ENCODE measurements at regions not wholly inside any gene's neighbourhood (a gene's known extent, or its start where the extent isn't known, plus 50 kb on each side); places are given as distances from the start of the nearest gene placed in this dataset.

DNA sequence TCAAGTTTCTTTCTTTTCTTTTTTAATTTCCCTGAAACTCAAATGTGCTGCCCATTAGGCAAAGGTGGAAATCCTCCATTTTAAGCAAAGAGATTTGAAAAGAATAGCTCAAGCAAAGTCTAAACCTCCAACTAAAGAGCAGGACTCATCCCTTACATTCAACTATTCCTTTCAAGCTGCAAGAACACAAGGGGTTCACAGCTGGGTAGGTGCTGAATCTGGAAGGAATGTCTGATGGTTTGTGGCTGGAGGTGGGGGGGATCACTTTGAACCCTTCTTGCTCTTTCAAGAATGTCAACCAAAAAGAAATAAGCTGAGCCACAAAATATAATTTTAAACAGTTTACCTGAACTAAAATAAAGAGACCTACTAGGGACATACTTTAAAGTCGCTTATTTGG is 375.7 kb upstream of the CDH10 start:
- Histone ChIP-seq H3K27me3 (ENCODE audit: insufficient read depth) (no peaks in the 10 kb centered on the region), H3K9me2 (no peaks in the 10 kb centered on the region), H3K9me3 (no peaks in the 10 kb centered on the region), H2AFZ (ENCODE audit: low read depth) (no peak overlapping the region), H3K4me1 (ENCODE audit: control insufficient read depth in 1 of 2, insufficient read depth in 2 of 2, low read depth in 1 of 2, low read length in 1 of 2) (no peaks in the 10 kb centered on the region), H3K9ac (no peak overlapping the region), H3K4me3 (ENCODE audit: low read depth in 2 of 2, low read length in 1 of 2) (no peak overlapping the region), H3K36me3 (replicated peaks in 1 of 2; ENCODE audit: control insufficient read depth in 1 of 2, insufficient read depth in 2 of 2, low read length in 1 of 2) (no peaks in the 10 kb centered on the region), H4K20me1 (ENCODE audit: insufficient read depth) (no peaks in the 10 kb centered on the region), H3K4me2 (no peak overlapping the region), H3K79me2 (ENCODE audit: insufficient read depth) (no peaks in the 10 kb centered on the region), H3F3A (replicated peaks; ENCODE audit: insufficient read depth) (no peaks in the 10 kb centered on the region), H3K27ac (ENCODE audit: low read depth in 2 of 2, low read length in 1 of 2) (no peak overlapping the region)
- ChIA-PET POLR2A (no interaction called here), CTCF (no interaction called here)
- no peak for DNase-seq
- TF ChIP-seq RXRA (IDR thresholded peaks at IDR 0.05; ENCODE audit: borderline replicate concordance, low read depth) (no peak), GABPA (IDR thresholded peaks at IDR 0.05; ENCODE audit: low read depth) (no peak), GATA2 (CRISPR knock-in tag; IDR thresholded peaks at IDR 0.05) (no peak), MEF2A (IDR thresholded peaks at IDR 0.05; ENCODE audit: borderline replicate concordance, low read depth) (no peak), EZH2phosphoT487 (IDR thresholded peaks at IDR 0.05; ENCODE audit: borderline replicate concordance, low read depth) (no peak), NRF1 (IDR thresholded peaks at IDR 0.05; ENCODE audit: low read depth, low read length) (no peak), NFIC (IDR thresholded peaks at IDR 0.05; ENCODE audit: borderline replicate concordance) (no peak), RCOR1 (IDR thresholded peaks at IDR 0.05; ENCODE audit: low read length) (no peak), SMC3 (IDR thresholded peaks at IDR 0.05; ENCODE audit: low read depth, low read length) (no peak), SIN3A (IDR thresholded peaks at IDR 0.05; ENCODE audit: borderline replicate concordance, low read depth, low read length) (no peak), FOXM1 (IDR thresholded peaks at IDR 0.05; ENCODE audit: low read depth) (no peak), JUND (IDR thresholded peaks at IDR 0.05) (no peak)
- TF ChIP-seq, protein P1, sequence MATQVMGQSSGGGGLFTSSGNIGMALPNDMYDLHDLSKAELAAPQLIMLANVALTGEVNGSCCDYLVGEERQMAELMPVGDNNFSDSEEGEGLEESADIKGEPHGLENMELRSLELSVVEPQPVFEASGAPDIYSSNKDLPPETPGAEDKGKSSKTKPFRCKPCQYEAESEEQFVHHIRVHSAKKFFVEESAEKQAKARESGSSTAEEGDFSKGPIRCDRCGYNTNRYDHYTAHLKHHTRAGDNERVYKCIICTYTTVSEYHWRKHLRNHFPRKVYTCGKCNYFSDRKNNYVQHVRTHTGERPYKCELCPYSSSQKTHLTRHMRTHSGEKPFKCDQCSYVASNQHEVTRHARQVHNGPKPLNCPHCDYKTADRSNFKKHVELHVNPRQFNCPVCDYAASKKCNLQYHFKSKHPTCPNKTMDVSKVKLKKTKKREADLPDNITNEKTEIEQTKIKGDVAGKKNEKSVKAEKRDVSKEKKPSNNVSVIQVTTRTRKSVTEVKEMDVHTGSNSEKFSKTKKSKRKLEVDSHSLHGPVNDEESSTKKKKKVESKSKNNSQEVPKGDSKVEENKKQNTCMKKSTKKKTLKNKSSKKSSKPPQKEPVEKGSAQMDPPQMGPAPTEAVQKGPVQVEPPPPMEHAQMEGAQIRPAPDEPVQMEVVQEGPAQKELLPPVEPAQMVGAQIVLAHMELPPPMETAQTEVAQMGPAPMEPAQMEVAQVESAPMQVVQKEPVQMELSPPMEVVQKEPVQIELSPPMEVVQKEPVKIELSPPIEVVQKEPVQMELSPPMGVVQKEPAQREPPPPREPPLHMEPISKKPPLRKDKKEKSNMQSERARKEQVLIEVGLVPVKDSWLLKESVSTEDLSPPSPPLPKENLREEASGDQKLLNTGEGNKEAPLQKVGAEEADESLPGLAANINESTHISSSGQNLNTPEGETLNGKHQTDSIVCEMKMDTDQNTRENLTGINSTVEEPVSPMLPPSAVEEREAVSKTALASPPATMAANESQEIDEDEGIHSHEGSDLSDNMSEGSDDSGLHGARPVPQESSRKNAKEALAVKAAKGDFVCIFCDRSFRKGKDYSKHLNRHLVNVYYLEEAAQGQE (IDR thresholded peaks at IDR 0.05; ENCODE audit: low read depth, low read length) = no peak
- TF ChIP-seq, protein P2, sequence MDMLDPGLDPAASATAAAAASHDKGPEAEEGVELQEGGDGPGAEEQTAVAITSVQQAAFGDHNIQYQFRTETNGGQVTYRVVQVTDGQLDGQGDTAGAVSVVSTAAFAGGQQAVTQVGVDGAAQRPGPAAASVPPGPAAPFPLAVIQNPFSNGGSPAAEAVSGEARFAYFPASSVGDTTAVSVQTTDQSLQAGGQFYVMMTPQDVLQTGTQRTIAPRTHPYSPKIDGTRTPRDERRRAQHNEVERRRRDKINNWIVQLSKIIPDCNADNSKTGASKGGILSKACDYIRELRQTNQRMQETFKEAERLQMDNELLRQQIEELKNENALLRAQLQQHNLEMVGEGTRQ (IDR thresholded peaks at IDR 0.05; ENCODE audit: borderline replicate concordance, low read depth, low read length) = no peak
- TF ChIP-seq, protein P3, sequence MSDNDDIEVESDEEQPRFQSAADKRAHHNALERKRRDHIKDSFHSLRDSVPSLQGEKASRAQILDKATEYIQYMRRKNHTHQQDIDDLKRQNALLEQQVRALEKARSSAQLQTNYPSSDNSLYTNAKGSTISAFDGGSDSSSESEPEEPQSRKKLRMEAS (IDR thresholded peaks at IDR 0.05; ENCODE audit: low read depth) = no peak
- WGBS (ENCODE audit: low lambda C conversion rate) = 3% methylated on average over 1 of the region's 1 CpG

DNA sequence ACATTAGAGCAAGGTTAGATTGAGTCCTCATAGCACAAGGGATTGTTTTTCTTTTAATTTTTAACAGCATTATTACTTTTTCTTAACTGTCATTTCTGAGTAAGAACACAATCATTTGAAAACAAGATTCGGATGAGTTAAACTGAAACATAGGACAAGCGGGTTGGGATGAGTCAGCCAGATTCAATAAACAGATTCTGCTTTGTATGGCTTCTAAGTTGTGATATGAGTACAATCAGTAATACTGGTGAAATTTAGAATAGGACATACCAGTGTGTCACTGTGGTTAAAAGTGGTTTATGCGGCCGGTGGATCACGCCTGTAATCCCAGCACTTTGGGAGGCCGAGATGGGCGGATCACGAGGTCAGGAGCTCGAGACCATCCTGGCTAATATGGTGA is 364.3 kb upstream of the CDH10 start:
- CTCF ChIA-PET = no interaction called here
- no peak overlapping the region for H2AFZ ChIP-seq (ENCODE audit: low read depth)
- no peak for DNase-seq
- no peaks in the 10 kb centered on the region for H3K9me3 ChIP-seq
- H3K27me3 ChIP-seq (ENCODE audit: insufficient read depth) = no peaks in the 10 kb centered on the region
- no peaks in the 10 kb centered on the region for H3K9me2 ChIP-seq
- no peaks in the 10 kb centered on the region; a peak in 1 of 4 replicates for H3K4me1 ChIP-seq (ENCODE audit: control insufficient read depth in 1 of 2, insufficient read depth in 2 of 2, low read depth in 1 of 2, low read length in 1 of 2)
- H4K20me1 ChIP-seq (ENCODE audit: insufficient read depth) = no peaks in the 10 kb centered on the region
- H3K4me2 ChIP-seq = no peak overlapping the region; the same call in 1 of the 2 replicates
- H3K27ac ChIP-seq (ENCODE audit: low read depth in 2 of 2, low read length in 1 of 2) = no peak overlapping the region
- H3K9ac ChIP-seq = no peak overlapping the region
- H3K4me3 ChIP-seq (ENCODE audit: low read depth in 2 of 2, low read length in 1 of 2) = no peak overlapping the region
- no peak for TF ChIP-seq NRF1 (IDR thresholded peaks at IDR 0.05; ENCODE audit: low read depth, low read length)
- TF ChIP-seq FOXM1 (IDR thresholded peaks at IDR 0.05; ENCODE audit: low read depth) = no peak
- no peak for TF ChIP-seq RFX5 (IDR thresholded peaks at IDR 0.05; ENCODE audit: low read length)
- TF ChIP-seq CHD2 (IDR thresholded peaks at IDR 0.05; ENCODE audit: low read length, partially characterized antibody) = no peak
- WGBS (ENCODE audit: low lambda C conversion rate) = 35% methylated on average over 9 of the region's 9 CpGs
- no peaks in the 10 kb centered on the region for H3F3A ChIP-seq (replicated peaks; ENCODE audit: insufficient read depth)
- POLR2A ChIA-PET = no interaction called here
- H3K79me2 ChIP-seq (ENCODE audit: insufficient read depth) = no peaks in the 10 kb centered on the region
- no peaks in the 10 kb centered on the region for H3K36me3 ChIP-seq (replicated peaks in 1 of 2; ENCODE audit: control insufficient read depth in 1 of 2, insufficient read depth in 2 of 2, low read length in 1 of 2)

Data from SK-N-SH (cell line).